PC-3 (cell line): ENCODE measurements at regions not wholly inside any gene's neighbourhood (a gene's known extent, or its start where the extent isn't known, plus 50 kb on each side); places are given as distances from the start of the nearest gene placed in this dataset.
A peak's percentile ranks its signal among the peaks of the same experiment; 100 is the strongest.

ENCODE experiments used
- ATAC-seq: fragments of 200-7000 bp; cut with Tn5 transposase; 2 replicates; pipeline ENCODE4 v1.9.1; 2020; ENCODE audit warnings: mild to moderate bottlenecking, moderate library complexity
- BruUV-seq: library from RNA; stranded (reverse); fragments of 400-500 nt; replicated peaks from 2 replicates; lab custom pipeline; 2021; lab: Mats Ljungman, UMichigan
- CTCF ChIA-PET: fragments of 300-600 bp; sonication (Branson Sonifier 250); formaldehyde crosslinking; loops from one replicate; lab custom pipeline; 2022; ENCODE audit warnings: antibody characterized with exemption; lab: Charles Lee
- POLR2A ChIA-PET: fragments of 300-600 bp; sonication (Branson Sonifier 250); formaldehyde crosslinking; loops from one replicate; lab custom pipeline; 2022; ENCODE audit warnings: antibody characterized with exemption; ENCODE audit not compliant: unreplicated experiment; lab: Charles Lee
- DNase-seq: peaks from one replicate; pipeline ENCODE4 v3.0.0-alpha.2; 2015
- H2AFZ ChIP-seq: fragments of 300-600 bp; sonication (generic); 2 replicates; pipeline ENCODE4 v1.6.0; 2016; ENCODE audit warnings: antibody characterized with exemption, low read length
- H3F3A ChIP-seq: fragments of 300-600 bp; sonication (generic); one replicate; pipeline ENCODE4 v1.6.0; 2017; ENCODE audit warnings: antibody characterized with exemption, low read length, control low read depth, mild to moderate bottlenecking; ENCODE audit not compliant: unreplicated experiment
- H3K27ac ChIP-seq: fragments of 300-600 bp; sonication (generic); 2 replicates; pipeline ENCODE4 v1.5.1; 2016; ENCODE audit warnings: mild to moderate bottlenecking, low read length
- H3K27me3 ChIP-seq: fragments of 300-600 bp; sonication (generic); 2 replicates; pipeline ENCODE4 v1.6.1; 2016; ENCODE audit warnings: low read length, mixed read lengths
- H3K36me3 ChIP-seq: fragments of 300-600 bp; sonication (generic); 2 replicates; pipeline ENCODE4 v1.6.1; 2016; ENCODE audit warnings: low read depth, mixed run types, low read length, mixed read lengths
- H3K4me1 ChIP-seq: fragments of 300-600 bp; sonication (generic); 2 replicates; pipeline ENCODE4 v1.5.1; 2016; ENCODE audit warnings: low read length; ENCODE audit not compliant: insufficient read depth
- H3K4me2 ChIP-seq: fragments of 300-600 bp; sonication (generic); 2 replicates; pipeline ENCODE4 v1.6.0; 2016; ENCODE audit warnings: low read length
- H3K4me3 ChIP-seq: fragments of 300-600 bp; sonication (generic); 2 replicates; pipeline ENCODE4 v1.5.1; 2016; ENCODE audit warnings: mild to moderate bottlenecking, low read length, mixed read lengths
- H3K79me2 ChIP-seq: fragments of 300-600 bp; sonication (generic); 2 replicates; pipeline ENCODE4 v1.6.1; 2017; ENCODE audit warnings: low read length, mixed read lengths
- H3K9ac ChIP-seq: fragments of 300-600 bp; sonication (generic); 2 replicates; pipeline ENCODE4 v1.6.0; 2016; ENCODE audit warnings: mild to moderate bottlenecking, low read length
- H3K9me2 ChIP-seq: fragments of 300-600 bp; sonication (generic); replicated peaks from 2 replicates; pipeline ENCODE4 v1.6.1; 2016; ENCODE audit warnings: mixed run types, low read length, mixed read lengths
- H3K9me3 ChIP-seq: fragments of 300-600 bp; sonication (generic); 2 replicates; pipeline ENCODE4 v1.6.1; 2016; ENCODE audit warnings: low read length, mixed read lengths
- H4K20me1 ChIP-seq: fragments of 300-600 bp; sonication (generic); 2 replicates; pipeline ENCODE4 v1.6.1; 2016; ENCODE audit warnings: low read length, mixed read lengths
- EZH2 ChIP-seq: fragments of 300-600 bp; sonication (generic); IDR thresholded peaks from one replicate; pipeline ENCODE4 v1.6.1; 2017; ENCODE audit warnings: antibody characterized with exemption, mild to moderate bottlenecking, low read length; ENCODE audit not compliant: unreplicated experiment
- EZH2phosphoT487 ChIP-seq: fragments of 300-600 bp; sonication (generic); IDR thresholded peaks from 2 replicates; pipeline ENCODE4 v1.6.1; 2018; ENCODE audit warnings: mild to moderate bottlenecking, antibody characterized with exemption, low read length, borderline replicate concordance
- intact Hi-C: fragments of 100-400 bp; cut with micrococcal nuclease; formaldehyde crosslinking; loops from 2 replicates; pipeline ENCODE4 v1.9.0; 2023
- TF ChIP-seq, protein P1 (sequence below): fragments of 300-600 bp; sonication (generic); conservative IDR thresholded peaks from 2 replicates; pipeline ENCODE4 v1.5.1; 2017; ENCODE audit warnings: antibody characterized with exemption, low read depth, mild to moderate bottlenecking, low read length

DNA sequence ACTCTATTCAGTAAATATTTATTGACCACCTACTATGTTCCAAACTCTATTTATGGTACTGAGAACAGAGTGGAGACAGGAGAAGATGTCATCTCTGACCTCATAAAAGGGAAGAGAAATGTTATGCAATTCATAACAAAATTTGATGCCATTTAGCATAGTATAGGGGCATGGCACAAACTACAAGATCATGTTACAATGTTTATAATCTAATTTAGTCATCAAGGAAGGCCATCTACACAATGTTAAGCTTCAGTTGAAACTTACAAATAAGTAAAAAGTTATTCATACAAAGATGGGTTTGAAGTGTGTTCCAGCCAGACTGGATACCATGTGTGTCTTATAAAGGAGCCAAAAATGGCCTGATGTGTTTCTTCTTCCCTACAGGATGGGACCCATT lies 146.8 kb upstream of the CHRM3 start:
- Histone ChIP-seq H3K4me2 (no peak overlapping the region), H3K27me3 (no peaks in the 10 kb centered on the region), H3K4me3 (no peak overlapping the region), H3K4me1 (peaks cover 7% of the 10 kb centered on the region; the same call in 1 of the 2 replicates), H3K9ac (no peak overlapping the region), H4K20me1 (no peaks in the 10 kb centered on the region), H2AFZ (no peak overlapping the region), H3K9me3 (no peaks in the 10 kb centered on the region), H3K79me2 (no peaks in the 10 kb centered on the region), H3K36me3 (no peaks in the 10 kb centered on the region), H3K9me2 (no peaks in the 10 kb centered on the region), H3F3A (no peaks in the 10 kb centered on the region), H3K27ac (no peak overlapping the region)
- POLR2A ChIA-PET, result no interaction called here
- ATAC-seq, result peak; percentile 88
- DNase-seq, result peak; percentile 50
- BruUV-seq, result no TSS peak
- CTCF ChIA-PET, result no interaction called here
- no peak for TF ChIP-seq EZH2phosphoT487
- TF ChIP-seq, protein P1, sequence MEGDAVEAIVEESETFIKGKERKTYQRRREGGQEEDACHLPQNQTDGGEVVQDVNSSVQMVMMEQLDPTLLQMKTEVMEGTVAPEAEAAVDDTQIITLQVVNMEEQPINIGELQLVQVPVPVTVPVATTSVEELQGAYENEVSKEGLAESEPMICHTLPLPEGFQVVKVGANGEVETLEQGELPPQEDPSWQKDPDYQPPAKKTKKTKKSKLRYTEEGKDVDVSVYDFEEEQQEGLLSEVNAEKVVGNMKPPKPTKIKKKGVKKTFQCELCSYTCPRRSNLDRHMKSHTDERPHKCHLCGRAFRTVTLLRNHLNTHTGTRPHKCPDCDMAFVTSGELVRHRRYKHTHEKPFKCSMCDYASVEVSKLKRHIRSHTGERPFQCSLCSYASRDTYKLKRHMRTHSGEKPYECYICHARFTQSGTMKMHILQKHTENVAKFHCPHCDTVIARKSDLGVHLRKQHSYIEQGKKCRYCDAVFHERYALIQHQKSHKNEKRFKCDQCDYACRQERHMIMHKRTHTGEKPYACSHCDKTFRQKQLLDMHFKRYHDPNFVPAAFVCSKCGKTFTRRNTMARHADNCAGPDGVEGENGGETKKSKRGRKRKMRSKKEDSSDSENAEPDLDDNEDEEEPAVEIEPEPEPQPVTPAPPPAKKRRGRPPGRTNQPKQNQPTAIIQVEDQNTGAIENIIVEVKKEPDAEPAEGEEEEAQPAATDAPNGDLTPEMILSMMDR, result no peak
- no peak for TF ChIP-seq EZH2
- intact Hi-C loops, result no loop called here

DNA sequence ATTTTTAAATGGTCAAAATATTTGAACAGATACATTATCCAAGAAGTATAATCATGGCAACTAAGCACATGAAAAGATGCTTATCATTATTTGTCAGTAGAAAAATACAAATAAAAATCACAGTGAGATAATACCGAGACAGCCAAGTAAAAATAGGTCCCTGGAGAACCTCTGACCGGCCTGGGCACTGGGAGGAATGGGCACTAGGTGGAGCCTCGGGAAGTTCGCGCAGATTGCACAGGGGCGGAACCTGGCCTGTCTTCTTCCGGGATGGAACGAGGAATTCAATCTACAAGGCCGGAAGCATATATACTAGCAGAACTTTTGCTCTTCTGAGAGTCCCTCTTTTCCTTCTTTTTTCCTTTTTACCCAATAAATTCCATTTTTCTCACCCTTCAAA lies 148.5 kb upstream of the CHRM3 start:
- no TSS peak for BruUV-seq
- POLR2A ChIA-PET, result no interaction called here
- Histone ChIP-seq H3K4me3 (no peak overlapping the region), H3K27me3 (no peaks in the 10 kb centered on the region), H3F3A (no peaks in the 10 kb centered on the region), H2AFZ (0 out of 2 replicates have a peak overlapping the region, but pooled peaks have one; percentile 3), H3K36me3 (no peaks in the 10 kb centered on the region), H3K4me1 (peaks cover 7% of the 10 kb centered on the region; the same call in 1 of the 2 replicates), H3K9me2 (no peaks in the 10 kb centered on the region), H3K9me3 (no peaks in the 10 kb centered on the region), H3K4me2 (no peak overlapping the region), H3K9ac (no peak overlapping the region), H3K79me2 (no peaks in the 10 kb centered on the region), H3K27ac (no peak overlapping the region), H4K20me1 (no peaks in the 10 kb centered on the region)
- no peak for TF ChIP-seq EZH2phosphoT487
- TF ChIP-seq, protein P1, result peak; percentile 32; the same call in 1 of the 2 replicates
- intact Hi-C loops, result no loop called here
- DNase-seq (no peak), ATAC-seq (no peak)
- CTCF ChIA-PET, result no interaction called here

DNA sequence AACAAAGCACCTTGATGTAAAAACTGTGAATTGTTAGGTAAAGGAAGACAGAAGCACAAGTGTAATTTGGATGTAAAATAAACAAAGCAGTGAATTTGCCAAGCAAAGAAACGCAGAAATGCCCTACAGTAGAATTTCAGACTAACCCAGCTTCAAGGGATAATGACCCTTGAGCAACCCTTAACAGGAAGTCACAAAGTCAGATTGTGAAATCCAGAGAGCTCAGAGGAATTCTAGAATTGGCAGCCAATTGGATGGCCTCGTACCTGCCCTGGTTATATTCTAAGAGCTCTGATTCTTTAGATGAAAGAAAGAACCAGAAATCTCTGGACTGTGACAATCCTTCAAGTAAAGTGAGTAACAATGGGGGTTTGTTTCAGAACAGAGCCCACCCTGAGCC lies 152.7 kb upstream of the CHRM3 start:
- POLR2A ChIA-PET, result no interaction called here
- BruUV-seq, result no TSS peak
- Histone ChIP-seq H3K4me2 (no peak overlapping the region), H3K79me2 (no peaks in the 10 kb centered on the region), H3K4me1 (peaks cover 5% of the 10 kb centered on the region), H3K27me3 (no peaks in the 10 kb centered on the region), H3K36me3 (no peaks in the 10 kb centered on the region), H3K4me3 (no peak overlapping the region), H3K9me3 (no peaks in the 10 kb centered on the region), H3K9ac (no peak overlapping the region), H2AFZ (no peak overlapping the region), H4K20me1 (no peaks in the 10 kb centered on the region), H3F3A (no peaks in the 10 kb centered on the region), H3K9me2 (no peaks in the 10 kb centered on the region), H3K27ac (no peak overlapping the region)
- CTCF ChIA-PET, result no interaction called here
- DNase-seq, result no peak
- TF ChIP-seq, protein P1, result no peak
- no peak for TF ChIP-seq EZH2phosphoT487
- no peak for TF ChIP-seq EZH2
- no peak for ATAC-seq
- intact Hi-C loops, result no loop called here
